GM10248 (cell line): ENCODE measurements at regions not wholly inside any gene's neighbourhood (a gene's known extent, or its start where the extent isn't known, plus 50 kb on each side); places are given as distances from the start of the nearest gene placed in this dataset.
"Not testable (repeated sequence)": the region's sequence is repeated elsewhere in the genome, so short reads cannot be mapped to it uniquely, and the experiment has no call there.

Experiments
- CTCF ChIA-PET: fragments of 300-600 bp; sonication (Branson Sonifier 250); formaldehyde crosslinking; extraction: SDS; loops from one replicate; lab custom pipeline; 2021; ENCODE audit warnings: antibody characterized with exemption; lab: Yijun Ruan, JAX
- POLR2A ChIA-PET: fragments of 350-650 bp; sonication (Branson Sonifier 250); formaldehyde crosslinking; extraction: SDS; loops from one replicate; lab custom pipeline; 2020; ENCODE audit warnings: antibody characterized with exemption; lab: Yijun Ruan, JAX
- DNase-seq: peaks from one replicate; pipeline ENCODE4 v3.0.0; 2012; ENCODE audit errors: extremely low spot score
- TF ChIP-seq, protein P1 (sequence below): IDR thresholded peaks from 2 replicates; pipeline ENCODE4 v1.5.1; 2012; ENCODE audit warnings: mild to moderate bottlenecking, low read depth; ENCODE audit errors: extremely low read depth, missing control alignments, control extremely low read depth

DNA sequence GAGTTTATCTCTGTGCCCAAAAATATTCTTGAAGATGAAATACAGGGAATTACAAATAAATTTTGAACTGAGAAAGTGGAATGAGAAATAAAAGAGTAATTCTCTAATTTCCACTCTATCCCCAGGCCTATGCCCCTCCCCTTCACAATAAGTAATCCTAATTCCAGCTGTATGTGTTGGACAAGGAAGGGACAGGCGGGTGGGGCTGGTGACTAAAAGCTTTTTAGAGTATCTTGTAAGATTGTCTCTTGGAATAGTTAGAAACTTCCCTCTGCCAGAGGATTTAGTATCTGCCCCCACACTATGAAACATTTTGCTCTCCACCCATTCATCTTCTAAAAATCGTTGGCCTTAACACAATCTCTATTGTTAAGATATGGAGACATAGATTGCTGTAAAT is 199.2 kb downstream of the MBL2 start:
- POLR2A ChIA-PET, result no interaction called here
- DNase-seq, result no peak
- CTCF ChIA-PET, result interaction anchor here (1.6 kb wide), 1 partner anchor 11 kb away, joined by 3 read pairs; no protein-coding TSS in a partner anchor
- TF ChIP-seq, protein P1, sequence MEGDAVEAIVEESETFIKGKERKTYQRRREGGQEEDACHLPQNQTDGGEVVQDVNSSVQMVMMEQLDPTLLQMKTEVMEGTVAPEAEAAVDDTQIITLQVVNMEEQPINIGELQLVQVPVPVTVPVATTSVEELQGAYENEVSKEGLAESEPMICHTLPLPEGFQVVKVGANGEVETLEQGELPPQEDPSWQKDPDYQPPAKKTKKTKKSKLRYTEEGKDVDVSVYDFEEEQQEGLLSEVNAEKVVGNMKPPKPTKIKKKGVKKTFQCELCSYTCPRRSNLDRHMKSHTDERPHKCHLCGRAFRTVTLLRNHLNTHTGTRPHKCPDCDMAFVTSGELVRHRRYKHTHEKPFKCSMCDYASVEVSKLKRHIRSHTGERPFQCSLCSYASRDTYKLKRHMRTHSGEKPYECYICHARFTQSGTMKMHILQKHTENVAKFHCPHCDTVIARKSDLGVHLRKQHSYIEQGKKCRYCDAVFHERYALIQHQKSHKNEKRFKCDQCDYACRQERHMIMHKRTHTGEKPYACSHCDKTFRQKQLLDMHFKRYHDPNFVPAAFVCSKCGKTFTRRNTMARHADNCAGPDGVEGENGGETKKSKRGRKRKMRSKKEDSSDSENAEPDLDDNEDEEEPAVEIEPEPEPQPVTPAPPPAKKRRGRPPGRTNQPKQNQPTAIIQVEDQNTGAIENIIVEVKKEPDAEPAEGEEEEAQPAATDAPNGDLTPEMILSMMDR, result no peak

DNA sequence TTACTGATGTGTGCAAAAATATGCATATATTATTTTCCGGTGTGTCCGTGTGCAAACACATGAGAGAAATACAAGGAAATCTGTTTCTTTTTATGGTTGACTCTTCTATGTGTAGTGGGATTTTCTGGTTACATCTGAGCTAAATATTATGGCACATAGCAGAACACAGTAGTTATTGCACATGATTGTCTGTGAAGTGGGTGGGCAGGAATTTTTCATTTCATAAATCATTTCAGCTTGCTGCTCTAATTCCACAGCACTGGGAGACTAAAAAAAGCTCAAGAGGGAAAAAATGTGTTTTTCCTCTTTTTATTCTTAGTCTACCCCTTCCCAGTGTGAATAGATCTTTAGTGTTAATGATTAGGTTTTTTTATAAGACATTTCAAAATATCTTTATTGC is 197.9 kb downstream of the MBL2 start:
- CTCF ChIA-PET, result no interaction called here

GRCh38 chr10:52577047-52577446 is 195.5 kb downstream of the MBL2 start:
- POLR2A ChIA-PET, result no interaction called here
- CTCF ChIA-PET, result interaction anchor here (1.0 kb wide), 2 partner anchors 10 to 11 kb away, joined by 3 to 5 read pairs; no protein-coding TSS in a partner anchor
- no peak for DNase-seq
- TF ChIP-seq, protein P1, result no peak

More for the DNA sequence above, 197.9 kb downstream of the MBL2 start:
- POLR2A ChIA-PET, result no interaction called here
- TF ChIP-seq, protein P1, result no peak
- DNase-seq, result no peak

GRCh38 chr10:52578871-52579405 is 193.6 kb downstream of the MBL2 start:
- TF ChIP-seq, protein P1, result no peak
- CTCF ChIA-PET, result no interaction called here
- no peak for DNase-seq
- POLR2A ChIA-PET, result no interaction called here

- POLR2A ChIA-PET, DNase-seq: not testable (repeated sequence)
- CTCF ChIA-PET, result interaction anchor here (0.9 kb wide), 1 partner anchor 14 kb away, joined by 3 read pairs; no protein-coding TSS in a partner anchor
Observed at GRCh38 chr10:52581636-52582035, 190.9 kb downstream of the MBL2 start.

DNA sequence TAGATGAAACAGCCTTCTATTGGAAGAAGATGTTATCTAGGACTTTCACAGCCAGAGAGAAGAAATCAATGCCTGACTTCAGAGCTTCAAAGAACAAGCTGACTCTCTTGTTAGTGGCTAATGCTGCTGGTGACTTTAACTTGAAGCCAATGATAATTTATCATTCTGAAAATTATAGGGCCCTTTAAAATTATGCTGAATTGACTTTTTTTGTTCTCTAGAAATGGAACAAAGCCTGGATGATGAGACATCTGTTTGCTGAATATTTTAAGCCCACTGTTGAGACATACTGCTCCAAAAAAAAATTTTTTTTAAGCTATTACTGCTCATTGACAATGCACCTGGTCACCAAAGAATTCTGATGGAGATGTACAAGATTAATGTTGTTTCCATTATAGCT is 189.2 kb downstream of the MBL2 start:
- POLR2A ChIA-PET, result no interaction called here
- CTCF ChIA-PET, result no interaction called here
- TF ChIP-seq, protein P1, result no peak
- no peak for DNase-seq

DNA sequence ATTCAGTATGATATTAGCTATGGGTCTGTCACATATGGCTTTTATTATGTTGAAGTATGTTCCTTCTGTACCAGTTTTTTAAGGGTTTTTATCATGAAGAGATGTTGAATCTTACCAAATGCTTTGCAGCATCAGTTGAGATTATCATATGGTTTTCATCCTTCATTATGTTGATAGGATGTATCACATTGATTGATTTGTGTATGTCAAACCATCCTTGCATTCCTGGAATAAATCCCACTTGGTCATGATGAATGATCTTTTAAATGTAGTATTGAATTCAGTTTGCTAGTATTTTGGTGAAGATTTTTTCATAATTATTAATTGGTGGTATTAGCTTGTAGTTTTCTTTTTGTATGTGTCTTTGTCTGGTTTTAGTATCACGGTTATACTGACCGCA is 185.9 kb downstream of the MBL2 start:
- POLR2A ChIA-PET, result no interaction called here
- CTCF ChIA-PET, result no interaction called here
- DNase-seq, result no peak
- TF ChIP-seq, protein P1, result no peak
